ENCODE measurements at regions not wholly inside any gene's neighbourhood (a gene's known extent, or its start where the extent isn't known, plus 50 kb on each side); places are given as distances from the start of the nearest gene placed in this dataset.
"Not testable (repeated sequence)": the region's sequence is repeated elsewhere in the genome, so short reads cannot be mapped to it uniquely, and the experiment has no call there.

DNA sequence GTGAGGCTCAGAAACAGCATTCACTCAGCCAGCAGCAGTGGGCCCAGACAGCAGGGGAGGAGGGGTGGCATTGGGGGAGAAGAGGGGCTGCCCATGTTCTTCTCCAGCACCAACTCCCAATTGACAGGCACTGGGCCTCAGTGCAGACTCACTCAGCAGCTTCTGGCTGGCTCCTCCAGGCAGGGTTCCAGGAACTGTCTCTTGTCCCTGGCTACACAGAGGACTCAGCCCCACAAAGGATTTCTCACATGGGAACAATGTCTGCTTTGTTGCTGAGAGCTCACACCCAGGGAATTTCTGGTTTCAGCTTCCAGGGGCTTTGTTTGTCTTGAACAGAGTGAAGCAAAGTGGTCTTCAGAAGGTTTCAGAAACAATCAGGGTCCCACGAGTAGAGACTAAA is 1536.7 kb downstream of the TSPY10 start:
- Mint-ChIP-seq H3K9me3 (ENCODE audit: unreplicated experiment) (no peaks in the 10 kb centered on the region), H3K4me3 (ENCODE audit: unreplicated experiment) (no peak overlapping the region), H3K36me3 (ENCODE audit: insufficient read depth, unreplicated experiment) (no peaks in the 10 kb centered on the region), H3K27me3 (ENCODE audit: insufficient read depth, unreplicated experiment) (no peaks in the 10 kb centered on the region), H3K4me1 (ENCODE audit: low read depth, unreplicated experiment) (no peaks in the 10 kb centered on the region), H3K27ac (ENCODE audit: unreplicated experiment) (no peak overlapping the region)
- H3K27me3 ChIP-seq (replicated peaks; ENCODE audit: control insufficient read depth, insufficient read depth, low read length), result no peaks in the 10 kb centered on the region
- no peaks in the 10 kb centered on the region for H3K9me3 ChIP-seq
- intact Hi-C loops (cut with micrococcal nuclease; ENCODE audit: unreplicated experiment), result no loop called here
- no peaks in the 10 kb centered on the region for H3K4me1 ChIP-seq
- ChIA-PET CTCF (no interaction called here), POLR2A (no interaction called here)
- no peak overlapping the region for H3K4me3 ChIP-seq (ENCODE audit: low read depth, low read length)
- TF ChIP-seq, protein P1, sequence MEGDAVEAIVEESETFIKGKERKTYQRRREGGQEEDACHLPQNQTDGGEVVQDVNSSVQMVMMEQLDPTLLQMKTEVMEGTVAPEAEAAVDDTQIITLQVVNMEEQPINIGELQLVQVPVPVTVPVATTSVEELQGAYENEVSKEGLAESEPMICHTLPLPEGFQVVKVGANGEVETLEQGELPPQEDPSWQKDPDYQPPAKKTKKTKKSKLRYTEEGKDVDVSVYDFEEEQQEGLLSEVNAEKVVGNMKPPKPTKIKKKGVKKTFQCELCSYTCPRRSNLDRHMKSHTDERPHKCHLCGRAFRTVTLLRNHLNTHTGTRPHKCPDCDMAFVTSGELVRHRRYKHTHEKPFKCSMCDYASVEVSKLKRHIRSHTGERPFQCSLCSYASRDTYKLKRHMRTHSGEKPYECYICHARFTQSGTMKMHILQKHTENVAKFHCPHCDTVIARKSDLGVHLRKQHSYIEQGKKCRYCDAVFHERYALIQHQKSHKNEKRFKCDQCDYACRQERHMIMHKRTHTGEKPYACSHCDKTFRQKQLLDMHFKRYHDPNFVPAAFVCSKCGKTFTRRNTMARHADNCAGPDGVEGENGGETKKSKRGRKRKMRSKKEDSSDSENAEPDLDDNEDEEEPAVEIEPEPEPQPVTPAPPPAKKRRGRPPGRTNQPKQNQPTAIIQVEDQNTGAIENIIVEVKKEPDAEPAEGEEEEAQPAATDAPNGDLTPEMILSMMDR (IDR thresholded peaks at IDR 0.05; ENCODE audit: insufficient read depth in 1 of 2, low read depth in 1 of 2, low read length in 1 of 2, severe bottlenecking in 1 of 2, unreplicated experiment in 1 of 2), result no peak
- no TSS peak for BruUV-seq (replicated peaks)
- no peak for DNase-seq
- H3K36me3 ChIP-seq (ENCODE audit: control insufficient read depth, insufficient read depth, low read length), result no peaks in the 10 kb centered on the region

DNA sequence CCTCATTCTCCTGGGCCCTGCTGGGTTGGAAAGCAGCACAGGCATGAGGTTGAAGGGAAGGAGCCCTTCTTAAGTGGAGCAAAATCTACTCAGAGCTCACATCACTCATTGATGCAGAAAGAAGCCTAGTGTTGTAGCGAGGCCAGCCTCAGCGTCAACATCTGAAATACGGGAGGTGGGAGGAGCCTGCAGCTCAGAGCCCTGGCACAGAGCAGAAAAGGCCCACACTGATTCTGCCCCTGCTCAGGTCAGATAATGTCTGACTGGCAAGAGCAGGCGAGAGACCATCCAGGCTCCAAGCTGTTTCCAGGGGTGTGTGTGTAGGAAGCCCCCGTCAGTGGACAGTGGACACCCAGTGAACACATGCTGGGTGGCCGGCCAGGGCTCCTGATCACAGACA is 1541.6 kb downstream of the TSPY10 start:
- H3K27ac Mint-ChIP-seq (ENCODE audit: unreplicated experiment), result no peak overlapping the region
- intact Hi-C loops (cut with micrococcal nuclease; ENCODE audit: unreplicated experiment), result no loop called here
- no peaks in the 10 kb centered on the region for H3K36me3 ChIP-seq (ENCODE audit: control insufficient read depth, insufficient read depth, low read length)
- H3K4me1 Mint-ChIP-seq (ENCODE audit: low read depth, unreplicated experiment), result no peaks in the 10 kb centered on the region
- no peaks in the 10 kb centered on the region for H3K4me1 ChIP-seq
- CTCF ChIA-PET, result no interaction called here
- no peaks in the 10 kb centered on the region for H3K9me3 Mint-ChIP-seq (ENCODE audit: unreplicated experiment)
- no peak overlapping the region for H3K4me3 Mint-ChIP-seq (ENCODE audit: unreplicated experiment)
- no peaks in the 10 kb centered on the region for H3K27me3 ChIP-seq (replicated peaks; ENCODE audit: control insufficient read depth, insufficient read depth, low read length)
- TF ChIP-seq, protein P1 (IDR thresholded peaks at IDR 0.05; ENCODE audit: insufficient read depth in 1 of 2, low read depth in 1 of 2, low read length in 1 of 2, severe bottlenecking in 1 of 2, unreplicated experiment in 1 of 2), result no peak
- no peak overlapping the region for H3K4me3 ChIP-seq (ENCODE audit: low read depth, low read length)
- DNase-seq, result no peak
- no peaks in the 10 kb centered on the region for H3K27me3 Mint-ChIP-seq (ENCODE audit: insufficient read depth, unreplicated experiment)
- BruUV-seq (replicated peaks), result no TSS peak
- no peaks in the 10 kb centered on the region for H3K9me3 ChIP-seq
- POLR2A ChIA-PET, result no interaction called here
- no peaks in the 10 kb centered on the region for H3K36me3 Mint-ChIP-seq (ENCODE audit: insufficient read depth, unreplicated experiment)

DNA sequence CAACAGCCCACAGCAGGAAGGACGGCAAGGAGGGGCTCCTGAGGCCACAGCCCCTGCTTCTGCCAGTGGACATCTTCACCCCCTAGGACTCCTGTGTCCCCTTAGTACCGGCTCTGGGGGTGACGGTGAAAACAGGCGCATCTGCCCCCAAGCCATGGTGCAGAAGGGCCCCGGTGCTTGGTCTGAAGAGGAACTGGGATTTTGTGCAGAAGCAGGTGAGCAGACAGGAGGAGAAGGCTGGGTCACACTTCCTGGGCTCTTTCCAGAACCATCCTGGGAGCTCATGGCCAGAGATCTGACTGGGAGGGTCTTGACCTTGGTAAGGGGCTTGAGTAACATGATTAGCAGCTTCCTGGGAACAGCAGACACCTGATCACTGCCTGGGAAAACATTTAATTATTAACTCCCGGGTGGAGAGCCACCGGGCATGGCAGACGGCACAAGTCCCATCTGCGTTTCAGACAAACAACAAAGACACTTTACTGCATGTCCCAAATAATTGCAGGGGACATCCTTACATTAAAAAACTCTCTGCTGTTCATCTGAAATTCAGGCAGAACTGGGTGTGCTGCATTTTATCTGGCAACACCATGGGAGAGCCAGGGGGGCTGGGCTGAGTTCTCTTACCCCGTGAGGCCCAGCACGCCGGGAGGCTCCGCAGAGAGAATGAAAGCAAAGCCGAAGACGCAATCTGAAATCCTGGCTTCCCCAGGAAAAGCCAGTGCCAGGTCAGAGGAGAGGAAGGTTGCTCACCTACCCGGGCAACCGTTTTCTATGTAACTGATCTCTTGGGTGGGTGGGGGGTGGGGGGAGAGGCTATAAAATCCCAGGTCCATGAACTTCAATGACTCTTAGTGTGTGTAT is 1542.8 kb downstream of the TSPY10 start:
- Mint-ChIP-seq H3K9me3 (ENCODE audit: unreplicated experiment) (no peaks in the 10 kb centered on the region), H3K27ac (ENCODE audit: unreplicated experiment) (no peak overlapping the region), H3K4me1 (ENCODE audit: low read depth, unreplicated experiment) (no peaks in the 10 kb centered on the region), H3K4me3 (ENCODE audit: unreplicated experiment) (no peak overlapping the region), H3K36me3 (ENCODE audit: insufficient read depth, unreplicated experiment) (no peaks in the 10 kb centered on the region), H3K27me3 (ENCODE audit: insufficient read depth, unreplicated experiment) (no peaks in the 10 kb centered on the region)
- DNase-seq, result no peak
- Histone ChIP-seq H3K27me3 (replicated peaks; ENCODE audit: control insufficient read depth, insufficient read depth, low read length) (no peaks in the 10 kb centered on the region), H3K36me3 (ENCODE audit: control insufficient read depth, insufficient read depth, low read length) (no peaks in the 10 kb centered on the region), H3K4me3 (ENCODE audit: low read depth, low read length) (no peak overlapping the region), H3K4me1 (no peaks in the 10 kb centered on the region), H3K9me3 (no peaks in the 10 kb centered on the region)
- intact Hi-C loops (cut with micrococcal nuclease; ENCODE audit: unreplicated experiment), result no loop called here
- BruUV-seq (replicated peaks), result no TSS peak
- ChIA-PET CTCF (no interaction called here), POLR2A (no interaction called here)
- TF ChIP-seq, protein P1 (IDR thresholded peaks at IDR 0.05; ENCODE audit: insufficient read depth in 1 of 2, low read depth in 1 of 2, low read length in 1 of 2, severe bottlenecking in 1 of 2, unreplicated experiment in 1 of 2), result no peak

DNA sequence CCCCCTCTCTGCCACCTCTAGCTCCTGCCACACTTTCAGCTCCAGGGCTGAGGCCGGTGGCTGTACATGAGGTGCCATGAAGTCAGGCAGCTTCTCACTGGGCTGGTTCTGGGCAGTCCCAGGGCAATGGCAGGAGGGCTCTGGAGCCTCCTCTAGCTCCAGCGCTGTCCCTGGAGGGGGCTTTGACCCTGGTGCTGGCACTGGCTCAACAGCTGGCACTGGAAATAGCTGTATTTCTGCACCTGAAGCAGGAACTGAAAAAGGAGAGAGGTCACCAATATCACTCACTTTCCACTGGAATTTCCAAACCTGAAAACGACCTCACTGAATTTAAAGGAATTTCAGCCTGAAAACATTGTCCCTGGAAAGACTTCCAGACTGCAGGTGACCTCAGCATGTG is 1558.1 kb downstream of the TSPY10 start:
- H3K4me1 ChIP-seq; DNase-seq; H3K4me1 Mint-ChIP-seq (ENCODE audit: low read depth, unreplicated experiment); CTCF ChIA-PET; H3K27me3 Mint-ChIP-seq (ENCODE audit: insufficient read depth, unreplicated experiment); H3K4me3 Mint-ChIP-seq (ENCODE audit: unreplicated experiment); POLR2A ChIA-PET; H3K36me3 ChIP-seq (ENCODE audit: control insufficient read depth, insufficient read depth, low read length); H3K36me3 Mint-ChIP-seq (ENCODE audit: insufficient read depth, unreplicated experiment); intact Hi-C loops (cut with micrococcal nuclease; ENCODE audit: unreplicated experiment); H3K9me3 Mint-ChIP-seq (ENCODE audit: unreplicated experiment); H3K9me3 ChIP-seq; H3K27me3 ChIP-seq (replicated peaks; ENCODE audit: control insufficient read depth, insufficient read depth, low read length); H3K27ac Mint-ChIP-seq (ENCODE audit: unreplicated experiment); BruUV-seq (replicated peaks); H3K4me3 ChIP-seq (ENCODE audit: low read depth, low read length): not testable (repeated sequence)

DNA sequence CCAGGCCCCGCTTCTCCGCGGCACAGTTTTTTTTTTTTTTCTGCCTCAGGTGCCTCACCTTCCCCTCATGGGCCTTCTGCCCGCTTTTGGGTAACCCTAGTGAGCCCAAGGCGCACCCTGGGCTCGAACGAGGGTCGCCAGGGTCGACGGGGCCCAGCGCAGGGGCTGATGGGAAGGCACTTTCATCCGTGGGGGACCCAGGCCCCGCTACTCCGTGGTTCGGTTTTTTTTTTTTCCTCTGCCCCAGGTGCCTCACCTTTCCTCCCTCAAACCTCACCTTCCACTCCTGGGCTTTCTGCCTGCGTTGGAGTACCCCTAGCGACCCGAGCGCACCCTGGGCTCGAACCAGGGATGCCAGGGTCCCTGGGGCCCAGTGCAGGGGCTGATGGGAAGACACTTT is 1569.8 kb downstream of the TSPY10 start:
- intact Hi-C loops (cut with micrococcal nuclease; ENCODE audit: unreplicated experiment); POLR2A ChIA-PET; H3K36me3 Mint-ChIP-seq (ENCODE audit: insufficient read depth, unreplicated experiment): not testable (repeated sequence)

More for the DNA sequence above, 1569.8 kb downstream of the TSPY10 start:
- H3K4me1 ChIP-seq; H3K9me3 Mint-ChIP-seq (ENCODE audit: unreplicated experiment); H3K4me1 Mint-ChIP-seq (ENCODE audit: low read depth, unreplicated experiment); H3K4me3 ChIP-seq (ENCODE audit: low read depth, low read length); H3K27me3 ChIP-seq (replicated peaks; ENCODE audit: control insufficient read depth, insufficient read depth, low read length); DNase-seq; H3K27ac Mint-ChIP-seq (ENCODE audit: unreplicated experiment); H3K36me3 ChIP-seq (ENCODE audit: control insufficient read depth, insufficient read depth, low read length); BruUV-seq (replicated peaks); H3K9me3 ChIP-seq; H3K4me3 Mint-ChIP-seq (ENCODE audit: unreplicated experiment); H3K27me3 Mint-ChIP-seq (ENCODE audit: insufficient read depth, unreplicated experiment); CTCF ChIA-PET: not testable (repeated sequence)

Data from Caco-2 (cell line).